COR-L47 (cell line): ENCODE measurements at regions not wholly inside any gene's neighbourhood (a gene's known extent, or its start where the extent isn't known, plus 50 kb on each side); places are given as distances from the start of the nearest gene placed in this dataset.
"Not testable (repeated sequence)": the region's sequence is repeated elsewhere in the genome, so short reads cannot be mapped to it uniquely, and the experiment has no call there.

Source experiments
- DNase-seq: peaks from one replicate; lab custom pipeline; 2025; lab: John Stamatoyannopoulos, UW

DNA sequence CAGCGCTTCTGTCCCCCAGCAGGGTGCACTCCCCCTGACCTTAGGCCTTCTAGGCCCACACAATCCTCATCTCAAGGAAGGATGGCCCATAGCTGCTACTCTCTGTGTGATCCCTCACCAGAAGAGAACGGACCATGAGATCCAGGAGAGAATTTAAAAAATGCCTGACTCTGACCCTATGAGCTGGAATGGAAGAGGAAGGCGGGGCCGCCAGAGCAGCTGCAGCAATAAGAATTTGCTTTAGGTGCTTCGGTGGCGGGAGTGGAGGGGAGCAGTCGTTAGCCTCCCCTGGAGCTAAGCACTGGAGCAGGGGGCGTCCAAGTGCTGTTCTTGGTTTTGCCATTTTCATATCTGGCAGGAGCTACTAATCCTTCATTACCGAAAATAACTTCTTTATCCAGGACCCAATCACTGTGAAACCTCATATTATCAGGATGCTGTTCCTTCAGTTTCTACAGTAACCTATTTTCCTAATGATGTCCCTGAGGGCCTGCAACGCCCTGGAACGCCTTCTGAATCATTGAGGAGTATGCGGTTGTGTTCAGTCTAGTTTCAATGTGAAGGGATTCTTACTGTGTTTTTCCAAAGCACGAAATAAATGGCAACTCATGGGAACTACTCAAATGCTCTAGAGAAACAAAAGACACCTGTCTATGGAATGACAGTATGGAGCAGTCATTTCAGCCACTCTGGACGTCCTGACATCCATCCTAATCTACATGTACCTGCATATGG, 105.1 kb upstream of the SIX2 start:
- DNase-seq, result no peak

DNA sequence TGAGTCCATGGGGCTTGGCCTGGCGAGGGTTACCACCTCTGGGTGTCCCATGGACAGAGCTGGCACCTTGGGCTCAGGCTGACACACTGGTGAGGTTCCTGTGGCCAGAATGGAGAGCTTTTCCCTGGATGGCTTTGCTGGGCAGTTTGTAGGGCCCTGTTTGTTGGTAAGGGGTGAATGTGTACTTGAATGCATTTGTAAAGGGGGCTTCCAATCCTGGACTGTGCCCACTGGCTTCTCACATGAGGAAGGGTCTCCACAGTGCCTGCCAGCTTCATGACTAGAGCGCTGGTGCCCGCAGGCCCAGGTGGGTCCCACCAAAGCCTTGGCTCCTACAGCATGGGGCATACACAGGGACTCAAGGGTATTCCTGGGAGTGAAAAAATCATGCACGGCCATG, 103.5 kb upstream of the SIX2 start:
- no peak for DNase-seq

DNA sequence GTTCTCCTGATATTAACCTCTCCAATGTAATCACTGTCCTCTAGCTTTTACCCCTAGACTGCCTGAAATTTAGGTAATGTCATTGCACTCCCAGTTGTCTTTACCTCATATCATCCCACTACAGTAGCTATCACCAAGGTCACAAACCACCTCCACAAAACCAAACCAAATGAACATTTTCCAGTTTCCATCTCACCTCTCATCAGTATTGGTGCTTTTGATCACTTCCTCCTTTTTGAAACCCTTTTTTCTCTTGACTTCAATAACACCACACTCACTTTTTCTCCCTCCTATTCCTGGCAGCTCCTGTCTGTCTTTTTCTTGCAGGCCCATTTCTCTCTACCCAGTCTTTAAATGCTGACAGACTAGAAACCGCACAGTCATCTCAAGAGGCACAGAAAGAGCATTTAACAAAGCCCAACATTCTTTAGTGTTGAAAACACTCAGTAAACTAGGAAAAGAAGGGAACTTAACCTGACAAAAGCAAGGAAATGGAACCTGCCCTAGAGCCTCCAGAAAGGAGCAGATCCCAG, 95.9 kb upstream of the SIX2 start:
- no peak for DNase-seq

DNA sequence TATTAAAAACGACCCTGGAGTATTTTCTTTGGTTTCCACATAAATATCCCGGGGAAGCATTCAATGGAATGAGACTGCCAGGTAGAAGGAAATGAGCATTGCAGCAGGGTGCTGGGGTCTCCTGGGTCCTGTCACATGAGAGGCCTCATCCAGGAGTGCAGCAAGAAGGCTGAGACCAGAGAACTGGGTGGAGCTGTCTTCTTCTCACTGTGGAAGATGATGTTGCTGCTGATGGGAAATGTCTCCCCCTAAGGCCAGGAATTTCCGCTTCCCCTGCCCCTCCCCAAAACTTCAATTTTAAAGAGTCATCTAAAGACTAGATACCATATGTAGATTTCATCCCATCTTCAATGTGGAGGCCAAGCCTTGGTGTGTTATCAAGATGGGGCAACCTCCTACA, 95.2 kb upstream of the SIX2 start:
- DNase-seq, result no peak

DNA sequence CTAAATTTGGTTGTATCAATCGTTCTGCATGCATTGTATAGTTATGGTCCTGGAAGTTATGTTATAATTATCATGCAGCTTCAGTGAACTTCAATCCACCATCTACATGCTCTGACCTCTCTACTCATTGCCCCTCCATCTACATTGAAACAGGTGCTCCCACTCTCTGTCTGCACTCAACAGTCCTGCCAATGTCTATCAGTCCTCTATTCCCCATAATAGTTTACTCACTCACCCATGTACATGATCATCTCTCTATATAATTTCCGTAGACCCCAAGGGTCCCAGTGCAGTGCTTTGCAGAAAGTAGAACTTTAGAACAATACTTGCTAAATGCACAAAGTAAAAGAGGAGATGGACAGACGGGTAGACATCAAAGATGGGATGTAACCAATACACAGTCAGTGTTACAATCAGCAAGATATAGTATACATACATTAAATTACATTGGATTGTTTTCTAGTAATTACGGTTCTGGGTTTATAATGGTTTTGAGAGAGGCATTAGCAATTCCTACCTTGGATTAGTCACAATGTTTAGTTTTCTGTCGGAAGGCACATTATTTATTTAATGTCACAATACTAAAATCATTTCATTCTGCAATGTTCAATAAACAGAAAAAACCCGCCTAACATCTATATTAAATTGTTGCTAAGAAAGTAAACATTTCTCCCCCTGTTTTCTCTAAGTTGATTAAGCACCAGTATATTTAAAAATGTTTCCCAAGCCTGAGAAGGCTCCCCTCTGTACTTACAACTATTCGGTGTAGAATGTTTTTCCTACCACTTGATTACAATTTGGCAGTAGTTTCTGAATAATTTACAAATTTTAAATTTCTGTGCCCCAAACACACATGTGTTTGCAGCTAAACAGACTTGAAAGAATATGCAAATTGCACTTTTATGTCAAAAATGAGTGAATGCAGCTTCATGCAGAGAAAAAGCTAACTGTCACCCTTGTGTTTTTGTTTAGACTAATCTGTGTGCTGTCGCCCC, 94.4 kb upstream of the SIX2 start:
- no peak for DNase-seq

DNA sequence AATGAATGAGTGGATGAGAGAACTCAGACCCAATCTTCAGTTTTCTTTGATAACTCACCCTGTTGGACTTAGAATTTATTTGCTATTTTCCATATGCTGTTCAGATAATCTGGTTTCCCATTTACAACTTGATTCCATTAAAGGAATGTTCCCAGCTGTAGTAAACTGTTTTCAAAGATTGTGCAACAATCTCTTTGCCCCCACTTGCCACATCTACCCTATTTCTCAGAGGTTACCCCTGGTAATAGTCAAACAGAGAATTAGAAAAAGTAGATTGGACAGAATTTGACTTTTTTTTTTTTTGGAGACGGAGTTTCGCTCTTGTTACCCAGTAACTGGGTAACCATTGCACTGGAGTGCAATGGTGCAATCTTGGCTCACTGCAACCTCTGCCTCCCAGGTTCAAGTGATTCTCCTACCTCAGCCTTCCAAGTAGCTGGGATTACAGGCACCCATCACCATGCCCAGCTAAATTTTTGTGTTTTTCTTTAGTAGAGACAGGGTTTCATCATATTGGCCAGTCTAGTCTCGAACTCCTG, 93.4 kb upstream of the SIX2 start:
- DNase-seq, result no peak

DNA sequence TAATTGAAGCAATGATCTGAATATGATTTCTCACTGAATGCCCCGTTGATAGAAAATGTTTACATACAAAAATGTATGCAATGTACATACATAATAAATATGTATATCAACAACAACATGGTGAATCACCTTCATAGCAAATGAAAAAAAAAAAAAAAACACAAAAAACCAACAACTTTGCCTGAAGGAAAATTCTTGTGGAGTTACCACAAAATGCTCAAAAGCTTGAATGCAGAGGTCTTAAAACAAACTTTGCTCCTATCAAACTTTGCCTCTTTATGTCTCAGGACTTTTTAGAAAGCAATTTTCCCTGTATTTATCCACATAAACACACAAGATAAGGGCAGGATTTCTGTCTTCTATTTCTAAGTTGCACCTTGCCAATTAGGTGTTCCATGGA, 92.9 kb upstream of the SIX2 start:
- no peak for DNase-seq

DNA sequence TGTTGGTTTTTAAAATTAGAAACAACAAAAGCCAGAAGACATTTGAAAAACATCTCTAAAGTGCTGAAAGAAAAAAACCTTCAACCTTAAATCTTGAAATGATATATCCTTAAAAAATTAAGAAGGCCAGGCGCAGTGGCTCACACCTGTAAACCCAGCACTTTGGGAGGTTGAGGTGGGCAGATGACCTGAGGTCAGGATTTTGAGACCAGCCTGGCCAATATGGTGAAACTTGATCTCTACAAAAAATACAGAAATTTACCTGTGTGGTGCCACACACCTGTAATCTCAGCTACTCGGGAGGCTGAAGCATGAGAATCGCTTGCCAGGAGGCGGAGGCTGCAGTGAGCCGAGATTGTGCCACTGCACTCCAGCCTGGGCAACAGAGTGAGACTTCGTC, 87.7 kb upstream of the SIX2 start:
- DNase-seq, result no peak

DNA sequence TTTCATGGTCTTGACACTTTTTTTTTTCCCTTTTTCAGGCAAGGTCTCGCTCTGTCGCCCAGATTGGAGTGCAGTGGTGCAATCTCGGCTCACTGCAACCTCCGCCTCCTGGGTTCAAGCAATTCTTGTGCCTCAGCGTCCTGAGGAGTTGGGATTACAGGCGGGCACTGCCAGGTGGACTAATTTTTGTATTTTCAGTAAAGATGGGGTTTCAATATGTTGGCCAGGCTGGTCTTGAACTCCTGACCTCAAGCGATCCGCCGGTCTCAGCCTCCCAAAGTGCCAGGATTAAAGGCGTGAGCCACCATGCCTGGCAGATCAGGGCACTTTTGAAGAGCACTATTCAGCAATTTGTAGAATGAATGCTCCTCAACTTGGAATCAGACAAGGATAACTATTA, 86.8 kb upstream of the SIX2 start:
- not testable (repeated sequence) for DNase-seq

DNA sequence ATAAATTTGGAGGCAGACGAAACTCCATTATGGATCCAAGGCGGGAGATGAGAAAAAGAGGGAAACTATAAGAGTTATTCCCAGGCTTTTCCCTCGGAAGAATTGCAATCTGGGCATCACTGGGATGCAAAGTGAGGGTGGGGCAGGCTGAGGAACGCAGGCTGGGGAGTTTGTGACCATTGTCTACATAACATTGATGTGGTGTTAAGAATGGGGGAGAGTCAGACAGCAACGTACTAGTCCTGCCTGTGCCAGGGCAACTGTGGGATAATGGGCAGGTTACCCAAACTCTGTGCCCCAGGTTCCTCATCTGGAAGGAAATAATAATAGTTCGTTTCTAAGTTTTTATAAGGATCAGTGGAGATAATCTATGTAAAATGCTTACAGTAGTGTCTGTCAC, 84.4 kb upstream of the SIX2 start:
- no peak for DNase-seq

DNA sequence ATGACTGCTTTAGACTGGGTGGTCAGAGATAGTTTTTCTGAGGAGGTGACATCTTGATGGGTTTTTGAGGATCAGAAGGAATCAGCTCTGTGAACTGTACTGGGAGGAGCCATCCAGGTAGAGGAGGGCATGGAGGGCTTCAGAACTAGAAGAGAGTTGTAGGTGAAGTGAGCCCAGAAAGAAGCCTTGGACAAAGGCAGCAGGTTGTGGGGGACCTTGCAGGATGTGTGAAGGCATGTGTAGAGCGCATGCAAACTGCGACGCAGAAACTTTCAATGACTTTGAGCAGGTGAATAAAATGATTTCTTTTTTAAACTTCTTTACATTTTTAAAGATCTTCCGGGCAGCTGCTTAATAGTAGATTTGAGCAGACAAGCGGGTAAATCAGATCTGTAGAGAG, 83.9 kb upstream of the SIX2 start:
- no peak for DNase-seq

DNA sequence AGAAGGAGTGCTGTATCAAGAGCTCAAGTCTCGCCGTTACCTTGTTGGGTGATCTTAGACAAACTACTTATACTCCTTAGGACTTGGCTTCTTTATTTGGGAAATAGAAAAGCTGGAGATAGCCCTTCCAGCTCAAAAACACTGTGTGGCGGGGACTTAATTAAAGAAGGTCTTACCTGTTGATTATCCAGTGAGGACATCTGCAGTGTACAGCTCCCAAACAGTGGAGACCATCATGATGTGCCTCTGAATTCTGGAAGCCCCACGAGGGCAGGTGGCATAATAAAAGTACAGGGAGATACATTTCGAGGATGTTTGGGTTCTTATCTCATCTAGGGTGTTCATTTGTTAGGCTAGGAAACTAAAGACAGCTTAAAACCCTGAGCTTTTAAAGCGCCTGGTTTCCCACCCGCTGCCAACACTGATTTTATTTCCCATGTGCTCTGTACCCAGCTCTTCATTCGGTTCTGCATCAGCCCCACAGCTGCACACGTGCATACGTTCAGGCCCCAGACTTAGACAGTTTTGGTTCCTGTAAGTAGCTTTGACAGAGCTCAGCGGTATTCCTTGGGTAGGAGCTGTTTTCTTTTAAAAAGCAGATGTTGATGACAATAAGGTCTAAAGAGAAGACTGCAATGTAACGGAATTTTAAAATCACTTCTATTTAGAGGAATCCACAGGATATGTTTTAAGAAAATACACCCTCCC, 80.5 kb upstream of the SIX2 start:
- no peak for DNase-seq

DNA sequence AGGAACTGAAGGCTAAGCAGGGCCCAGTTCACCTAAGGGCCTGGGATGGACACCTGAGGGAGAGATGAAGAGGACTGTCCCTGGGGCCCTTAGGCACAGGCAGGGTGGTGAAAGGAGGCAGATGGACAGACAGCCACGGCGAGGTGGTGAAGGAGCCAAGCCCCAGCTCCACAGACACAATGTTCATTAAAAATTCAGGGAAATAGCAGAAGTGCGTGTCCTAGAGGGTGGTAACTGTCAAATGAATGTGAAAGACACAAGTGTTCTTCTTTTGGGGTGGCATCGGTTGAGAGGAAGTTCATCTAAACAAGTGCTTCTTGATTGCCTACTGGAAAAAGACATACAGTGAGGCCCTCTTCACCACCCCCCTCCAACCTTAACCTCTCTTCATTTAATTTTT, 76.2 kb upstream of the SIX2 start:
- DNase-seq, result no peak

DNA sequence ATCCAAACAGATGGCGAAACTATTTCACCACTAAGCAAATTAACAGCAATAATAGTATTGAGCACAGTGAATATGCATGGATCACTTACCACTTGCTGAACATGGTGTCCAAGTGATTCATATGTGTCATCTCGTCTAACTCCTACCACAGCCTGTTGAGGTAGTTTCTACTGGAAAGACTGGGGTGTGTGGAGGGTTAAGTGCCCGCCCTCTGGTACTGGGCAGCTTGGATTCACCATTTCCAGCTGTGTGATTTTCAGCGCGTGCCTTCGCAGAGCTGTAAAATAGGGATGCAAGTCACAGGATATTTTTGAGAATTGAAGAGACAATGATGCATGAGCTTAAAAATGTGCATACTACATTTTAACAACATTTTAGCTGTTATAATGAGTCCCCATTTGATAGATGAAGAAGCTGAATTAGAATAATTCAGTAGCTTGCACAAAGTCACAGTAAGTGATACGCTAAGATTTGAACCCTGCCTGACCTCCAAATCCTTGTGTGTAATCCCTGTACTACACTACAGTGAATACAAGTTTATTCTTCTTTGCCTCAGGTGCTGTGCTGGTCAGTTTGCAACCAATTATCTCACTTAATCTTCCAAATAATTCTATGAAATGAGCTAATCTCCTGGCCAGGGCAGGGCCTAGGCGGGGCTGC, 75.2 kb upstream of the SIX2 start:
- DNase-seq, result no peak

DNA sequence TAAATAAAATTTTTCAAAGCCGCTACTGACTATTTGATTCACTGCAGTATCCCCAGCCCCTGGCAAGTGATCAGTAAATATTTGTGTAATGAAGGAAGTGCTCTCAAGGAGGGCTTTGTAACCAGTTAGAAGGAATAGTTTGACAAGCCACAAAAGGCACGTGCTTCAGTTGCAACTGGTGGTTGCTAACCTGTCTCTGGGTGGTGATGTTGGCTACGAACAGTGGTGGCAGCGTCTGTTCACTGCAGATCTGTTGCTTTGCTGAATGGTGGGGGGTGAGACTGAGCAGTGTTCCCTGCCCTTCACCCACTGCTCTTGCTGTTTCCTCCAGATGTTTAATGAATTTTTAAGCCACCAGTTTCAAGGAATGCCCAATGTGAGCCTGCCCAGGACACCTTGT, 73.9 kb upstream of the SIX2 start:
- DNase-seq, result peak; percentile 2

DNA sequence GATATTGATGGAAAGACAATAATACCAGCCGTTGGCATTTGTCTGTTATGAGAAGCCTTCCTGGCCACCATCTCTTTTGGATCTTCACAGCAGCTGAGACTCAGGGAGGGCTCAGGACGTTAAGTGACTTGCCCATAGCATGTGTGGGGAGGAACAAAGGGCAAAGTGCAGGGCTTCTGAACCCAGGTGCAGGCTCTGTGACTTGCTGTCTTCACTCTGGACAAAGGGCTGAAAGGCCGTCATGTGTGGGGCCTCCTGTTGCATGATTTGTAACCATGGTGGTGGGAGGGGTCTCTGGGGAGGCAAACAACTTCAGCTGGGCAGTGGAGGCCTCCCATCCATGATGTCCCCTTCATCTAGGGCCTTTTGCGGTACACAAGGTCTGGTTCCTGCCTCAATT, 65.5 kb upstream of the SIX2 start:
- DNase-seq, result no peak

DNA sequence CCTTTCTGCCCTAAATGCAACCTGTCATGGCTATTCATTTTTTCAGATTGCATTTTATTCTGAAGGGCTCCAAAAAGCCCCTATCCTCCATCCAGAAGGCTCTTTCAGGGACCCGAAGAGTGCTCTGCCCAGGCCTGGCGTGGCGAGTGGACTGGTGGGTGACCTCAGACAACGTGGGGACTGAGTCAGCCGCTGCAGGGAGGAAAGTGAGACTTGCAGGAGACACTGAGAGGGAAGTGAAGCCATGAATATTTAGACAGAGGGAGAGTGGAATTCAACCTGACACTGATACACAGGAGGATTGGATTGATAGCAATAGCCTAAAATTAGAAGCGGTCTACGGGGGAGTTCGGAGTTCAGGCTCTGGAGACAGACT, 63.6 kb upstream of the SIX2 start:
- DNase-seq, result no peak

DNA sequence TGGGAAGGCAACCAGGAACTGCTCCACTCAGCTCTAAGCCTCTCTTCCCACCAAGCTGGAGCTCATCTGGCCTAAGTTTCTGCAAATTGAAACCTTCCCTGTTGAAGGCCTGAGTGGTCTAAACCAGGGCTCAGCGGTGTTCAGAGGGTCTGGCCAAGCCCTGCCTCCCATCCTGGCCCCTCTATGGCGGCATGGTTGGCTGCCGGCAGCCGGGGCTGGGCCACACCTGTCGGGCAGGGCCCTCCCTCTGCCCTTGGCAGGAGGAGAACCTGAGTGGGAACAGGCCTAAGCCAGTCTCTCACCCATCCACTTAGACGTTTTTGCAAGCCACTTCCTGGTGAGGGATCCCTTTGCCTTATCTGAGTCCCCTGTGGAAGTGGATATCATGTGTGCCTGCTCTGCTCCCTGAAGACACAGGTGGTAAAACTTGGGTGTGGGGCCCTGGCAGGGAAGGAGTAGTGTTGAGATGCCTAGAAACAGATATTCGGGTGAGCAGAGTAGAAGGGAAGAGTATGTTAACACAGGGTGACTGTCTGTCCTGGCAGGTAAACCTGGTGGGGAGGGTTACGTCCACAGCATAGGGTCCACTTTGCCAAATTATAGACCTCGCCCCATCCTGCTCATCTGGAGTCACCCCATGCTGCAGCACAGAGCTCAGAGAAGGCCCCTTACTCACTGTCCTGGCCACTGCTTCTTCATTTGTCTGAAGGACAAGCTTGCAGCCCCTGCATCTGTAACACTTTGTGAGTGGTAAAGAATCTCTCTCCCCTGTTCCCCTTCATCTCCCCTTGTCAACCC, 63.0 kb upstream of the SIX2 start:
- DNase-seq, result no peak

DNA sequence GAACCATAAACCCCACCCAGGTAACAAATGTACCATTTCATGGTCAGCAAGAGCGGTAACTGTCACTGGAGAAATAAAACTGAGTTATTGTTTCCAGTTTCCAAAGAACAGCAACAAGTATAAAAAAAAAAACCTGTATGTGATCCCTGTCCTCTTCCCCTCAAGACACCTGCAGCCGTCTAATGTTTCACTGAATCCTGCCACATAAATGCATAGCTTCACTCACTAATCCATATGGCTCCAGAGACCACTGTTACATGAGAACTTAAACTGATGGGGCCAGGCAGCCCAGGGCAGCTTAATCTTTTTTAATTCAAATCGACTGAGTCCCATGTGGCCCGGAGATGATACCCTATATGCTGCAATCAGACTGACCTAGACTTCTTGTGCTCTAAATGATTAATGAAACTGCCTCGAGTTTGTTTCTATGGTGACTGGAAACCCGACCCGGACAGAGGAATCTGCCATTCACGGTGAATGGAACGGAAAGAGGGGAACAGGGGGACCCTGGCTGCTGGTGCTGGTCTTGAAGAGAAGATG, 60.9 kb upstream of the SIX2 start:
- DNase-seq, result no peak

DNA sequence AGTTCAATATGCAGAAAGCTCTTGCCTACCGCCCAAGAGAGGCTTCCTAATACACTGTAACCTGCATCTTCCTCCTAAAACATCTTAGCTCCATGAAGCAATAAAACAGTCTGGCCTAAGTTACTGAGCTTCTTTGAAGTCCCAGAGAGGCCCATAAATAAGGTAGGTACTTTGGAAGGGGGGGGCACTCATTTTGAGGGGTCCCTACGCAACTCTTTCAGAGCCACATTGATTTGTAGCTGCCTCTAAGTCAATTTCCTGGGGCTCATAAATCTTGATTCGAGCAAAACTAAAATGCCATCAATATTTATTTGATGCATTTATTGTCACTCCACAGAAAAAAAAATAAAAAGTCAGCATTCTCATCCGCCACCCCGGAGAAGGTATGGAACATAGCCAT, 60.4 kb upstream of the SIX2 start:
- DNase-seq, result no peak
